Endodermal cell (in vitro differentiated cells): ENCODE measurements at regions not wholly inside any gene's neighbourhood (a gene's known extent, or its start where the extent isn't known, plus 50 kb on each side); places are given as distances from the start of the nearest gene placed in this dataset.

Experiments
- DNase-seq: peaks from one replicate; pipeline ENCODE4 v3.0.0-alpha.2; 2017
- H3K27ac ChIP-seq: 2 replicates; pipeline ENCODE4 v1.5.1; 2013; ENCODE audit warnings: mild to moderate bottlenecking, low read depth, low read length, moderate library complexity
- H3K27me3 ChIP-seq: 2 replicates; pipeline ENCODE4 v1.6.1; 2013; ENCODE audit warnings: mild to moderate bottlenecking, low read length, moderate library complexity; ENCODE audit not compliant: insufficient read depth, control insufficient read depth, poor library complexity, severe bottlenecking
- H3K36me3 ChIP-seq: 2 replicates; pipeline ENCODE4 v1.7.0; 2013; ENCODE audit warnings: mild to moderate bottlenecking, low read length, moderate library complexity; ENCODE audit not compliant: control insufficient read depth, insufficient read depth
- H3K4me1 ChIP-seq: one replicate; pipeline ENCODE4 v1.7.0; 2013; ENCODE audit warnings: low read length; ENCODE audit not compliant: control insufficient read depth, insufficient read depth
- H3K4me3 ChIP-seq: 2 replicates; pipeline ENCODE4 v1.5.1; 2013; ENCODE audit warnings: mild to moderate bottlenecking, low read length, moderate library complexity
- H3K9ac ChIP-seq: 2 replicates; pipeline ENCODE4 v1.6.1; 2013; ENCODE audit warnings: mild to moderate bottlenecking, low read length, moderate library complexity; ENCODE audit not compliant: poor library complexity, severe bottlenecking; ENCODE audit errors: extremely low read depth
- H3K9me3 ChIP-seq: 2 replicates; pipeline ENCODE4 v1.6.1; 2013; ENCODE audit warnings: mild to moderate bottlenecking, low read length, moderate library complexity; ENCODE audit not compliant: control insufficient read depth
- H3K27ac Mint-ChIP-seq: 2 replicates; pipeline ENCODE4 v1.8.0; 2020; ENCODE audit warnings: mixed read lengths
- H3K27me3 Mint-ChIP-seq: 2 replicates; pipeline ENCODE4 v1.8.0; 2021; ENCODE audit warnings: mild to moderate bottlenecking, mixed read lengths; ENCODE audit not compliant: insufficient read depth
- H3K36me3 Mint-ChIP-seq: 2 replicates; pipeline ENCODE4 v1.8.0; 2020; ENCODE audit warnings: low read depth, mixed read lengths
- H3K4me1 Mint-ChIP-seq: 2 replicates; pipeline ENCODE4 v1.8.0; 2020; ENCODE audit warnings: mixed read lengths
- H3K4me3 Mint-ChIP-seq: 2 replicates; pipeline ENCODE4 v1.8.0; 2020; ENCODE audit warnings: mild to moderate bottlenecking, moderate library complexity, mixed read lengths
- H3K9me3 Mint-ChIP-seq: 2 replicates; pipeline ENCODE4 v1.8.0; 2020; ENCODE audit warnings: mild to moderate bottlenecking, mixed read lengths
- CTCF ChIP-seq: fragments of 200-600 bp; sonication (generic); conservative IDR thresholded peaks from 2 replicates; pipeline ENCODE4 v1.5.0; 2021; ENCODE audit warnings: antibody characterized with exemption, mild to moderate bottlenecking
- WGBS, 2 experiments: methylation state at CpG; one replicate each; pipeline versions ENCODE4 v1.1.5 to v1.1.7; 2013; ENCODE audit warnings: missing lambda C conversion rate in 2 of 2, mixed read lengths in 1 of 2; ENCODE audit not compliant: insufficient coverage in 1 of 2, insufficient read length in 1 of 2; 5-methylcytosine and 5-hydroxymethylcytosine counted together

GRCh38 chr7:97578225-97578624, 153.7 kb upstream of the TAC1 start:
- Histone ChIP-seq H3K27me3 (no peaks in the 10 kb centered on the region), H3K4me3 (no peak overlapping the region), H3K4me1 (peaks cover 9% of the 10 kb centered on the region), H3K36me3 (no peaks in the 10 kb centered on the region), H3K9ac (no peak overlapping the region), H3K27ac (no peak overlapping the region), H3K9me3 (no peaks in the 10 kb centered on the region)
- H3K4me3 Mint-ChIP-seq: no peak overlapping the region
- WGBS, 2 experiments: 98 to 100% methylated on average over 2 to 5 of the region's 5 CpGs
- DNase-seq: no peak
- peaks cover 5% of the 10 kb centered on the region for H3K27me3 Mint-ChIP-seq
- no peak for TF ChIP-seq CTCF
- H3K27ac Mint-ChIP-seq: no peak overlapping the region
- no peaks in the 10 kb centered on the region for H3K9me3 Mint-ChIP-seq
- no peaks in the 10 kb centered on the region for H3K36me3 Mint-ChIP-seq
- H3K4me1 Mint-ChIP-seq: peaks cover 7% of the 10 kb centered on the region

GRCh38 chr7:97580205-97580604, 151.7 kb upstream of the TAC1 start:
- H3K36me3 Mint-ChIP-seq: no peaks in the 10 kb centered on the region
- peak; percentile 82 for DNase-seq
- Histone ChIP-seq H3K27me3 (no peaks in the 10 kb centered on the region), H3K27ac (no peak overlapping the region), H3K4me1 (peaks cover 9% of the 10 kb centered on the region), H3K9me3 (no peaks in the 10 kb centered on the region), H3K9ac (no peak overlapping the region), H3K36me3 (no peaks in the 10 kb centered on the region), H3K4me3 (no peak overlapping the region)
- peaks cover 3% of the 10 kb centered on the region for H3K27me3 Mint-ChIP-seq
- peaks cover 7% of the 10 kb centered on the region for H3K4me1 Mint-ChIP-seq
- H3K27ac Mint-ChIP-seq: no peak overlapping the region
- WGBS, 2 experiments: 82 to 90% methylated on average over 4 to 5 of the region's 5 CpGs
- TF ChIP-seq CTCF: no peak
- no peak overlapping the region for H3K4me3 Mint-ChIP-seq
- H3K9me3 Mint-ChIP-seq: no peaks in the 10 kb centered on the region

- no peak overlapping the region for H3K27ac ChIP-seq
- H3K9me3 ChIP-seq: no peaks in the 10 kb centered on the region
- no peak for DNase-seq
- no peak overlapping the region for H3K9ac ChIP-seq
- Mint-ChIP-seq H3K27me3 (no peaks in the 10 kb centered on the region), H3K27ac (no peak overlapping the region), H3K9me3 (no peaks in the 10 kb centered on the region), H3K4me3 (no peak overlapping the region), H3K36me3 (no peaks in the 10 kb centered on the region), H3K4me1 (no peaks in the 10 kb centered on the region)
- no peaks in the 10 kb centered on the region for H3K27me3 ChIP-seq
- 85% methylated on average over 2 of the region's 2 CpGs; no CpG with 5 or more reads in 1 of the 2 experiments for WGBS, 2 experiments
- TF ChIP-seq CTCF: no peak
- no peak overlapping the region for H3K4me3 ChIP-seq
- H3K4me1 ChIP-seq: no peaks in the 10 kb centered on the region
- no peaks in the 10 kb centered on the region for H3K36me3 ChIP-seq
These were observed 136.4 kb upstream of the TAC1 start for GRCh38 chr7:97595439-97595838.
